H1 (cell line): ENCODE measurements at regions not wholly inside any gene's neighbourhood (a gene's known extent, or its start where the extent isn't known, plus 50 kb on each side); places are given as distances from the start of the nearest gene placed in this dataset.

Experiments
- CTCF ChIA-PET: fragments of 300-600 bp; sonication (Branson Sonifier 250); formaldehyde crosslinking; loops from one replicate; lab custom pipeline; 2021; ENCODE audit not compliant: partially characterized antibody; lab: Charles Lee
- POLR2A ChIA-PET: fragments of 300-600 bp; sonication (Branson Sonifier 250); formaldehyde crosslinking; loops from one replicate; lab custom pipeline; 2021; ENCODE audit warnings: inconsistent platforms; ENCODE audit not compliant: partially characterized antibody; lab: Charles Lee
- DNase-seq, 2 experiments: peaks; one replicate each; pipeline versions ENCODE4 v3.0.0 to v3.0.0-alpha.2; 2010 to 2022; ENCODE audit warnings: low spot score in 2 of 2, low read depth in 1 of 2, mixed read lengths in 1 of 2
- FAIRE-seq: peaks from 2 replicates; lab custom pipeline; 2011; peaks lifted over from hg19 to GRCh38; lab: Jason Lieb, UNC
- H2AFZ ChIP-seq: 2 replicates; pipeline ENCODE4 v1.8.1; 2012; ENCODE audit warnings: low read length, inconsistent platforms
- H2AK5ac ChIP-seq: 2 replicates; pipeline ENCODE4 v1.6.1; 2013; ENCODE audit warnings: low read depth, low read length
- H2BK120ac ChIP-seq: replicated peaks from 2 replicates; pipeline ENCODE3; 2013; ENCODE audit warnings: low read depth, low read length, inconsistent platforms
- H2BK12ac ChIP-seq: 2 replicates; pipeline ENCODE4 v1.6.1; 2013; ENCODE audit warnings: low read depth, low read length
- H2BK15ac ChIP-seq: 2 replicates; pipeline ENCODE4 v1.6.1; 2013; ENCODE audit warnings: low read length
- H2BK20ac ChIP-seq: 2 replicates; pipeline ENCODE4 v1.6.1; 2013; ENCODE audit warnings: low read length
- H2BK5ac ChIP-seq: 2 replicates; pipeline ENCODE4 v1.6.1; 2013; ENCODE audit warnings: low read depth, low read length
- H3K14ac ChIP-seq: 2 replicates; pipeline ENCODE4 v1.6.1; 2013; ENCODE audit warnings: inconsistent platforms; ENCODE audit not compliant: insufficient read length
- H3K18ac ChIP-seq: 2 replicates; pipeline ENCODE4 v1.6.1; 2013; ENCODE audit warnings: low read length; ENCODE audit errors: extremely low read depth
- H3K23ac ChIP-seq: 2 replicates; pipeline ENCODE4 v1.6.1; 2013; ENCODE audit warnings: inconsistent platforms; ENCODE audit not compliant: insufficient read length
- H3K23me2 ChIP-seq: 2 replicates; pipeline ENCODE4 v1.6.1; 2013; ENCODE audit warnings: low read depth, low read length
- H3K27ac ChIP-seq: 2 replicates; pipeline ENCODE4 v1.6.1; 2011; ENCODE audit warnings: low read depth, low read length, inconsistent platforms
- H3K27me3 ChIP-seq, 4 experiments: replicated peaks in 1 of 4; 1 replicate in 1 of 4; 2 replicates in 3 of 4; pipeline versions ENCODE4 v1.6.1 to v1.8.1; 2011 to 2013; ENCODE audit warnings: low read length in 3 of 4, mild to moderate bottlenecking in 3 of 4, inconsistent platforms in 2 of 4, mixed read lengths in 2 of 4, moderate library complexity in 1 of 4; ENCODE audit not compliant: control insufficient read depth in 3 of 4, insufficient read depth in 3 of 4; ENCODE audit errors: extremely low read depth in 1 of 4
- H3K36me3 ChIP-seq, 4 experiments: 2 replicates each; pipeline versions ENCODE4 v1.6.1 to v1.8.1; 2011 to 2013; ENCODE audit warnings: mild to moderate bottlenecking in 4 of 4, low read length in 3 of 4, moderate library complexity in 2 of 4, control low read depth in 1 of 4, inconsistent platforms in 1 of 4; ENCODE audit not compliant: insufficient read depth in 4 of 4, control insufficient read depth in 2 of 4
- H3K4ac ChIP-seq: replicated peaks from 2 replicates; pipeline ENCODE3; 2013; ENCODE audit warnings: low read length, low read depth, mixed read lengths, inconsistent platforms; ENCODE audit not compliant: insufficient read length
- H3K4me1 ChIP-seq, 4 experiments: replicated peaks in 1 of 4; 1 replicate in 1 of 4; 2 replicates in 3 of 4; pipeline versions ENCODE4 v1.6.1 to v1.8.1; 2011 to 2013; ENCODE audit warnings: low read length in 3 of 4, inconsistent platforms in 2 of 4, mixed read lengths in 1 of 4; ENCODE audit not compliant: insufficient read depth in 4 of 4, control insufficient read depth in 3 of 4
- H3K4me2 ChIP-seq, 2 experiments: 2 replicates each; pipeline versions ENCODE4 v1.6.1 to v1.8.1; 2011 to 2013; ENCODE audit warnings: low read depth in 2 of 2, low read length in 2 of 2, control low read depth in 1 of 2, inconsistent platforms in 1 of 2, mild to moderate bottlenecking in 1 of 2; ENCODE audit not compliant: insufficient read depth in 1 of 2
- H3K4me3 ChIP-seq, 4 experiments: fragments of 200-600, 300-600 bp in 1 of 4; sonication (generic), shearing (Covaris generic), sonication (Bioruptor Twin) in 1 of 4; 2 replicates each; pipeline versions ENCODE4 v1.5.1 to v1.8.1; 2011 to 2016; ENCODE audit warnings: low read length in 4 of 4, low read depth in 3 of 4, control low read depth in 2 of 4, inconsistent platforms in 2 of 4, mild to moderate bottlenecking in 2 of 4, mixed read lengths in 1 of 4, moderate library complexity in 1 of 4; ENCODE audit not compliant: insufficient read depth in 2 of 4; ENCODE audit errors: extremely low read depth in 1 of 4
- H3K56ac ChIP-seq: replicated peaks from 2 replicates; pipeline ENCODE3; 2013; ENCODE audit warnings: low read depth, mild to moderate bottlenecking, mixed read lengths, low read length, inconsistent platforms; ENCODE audit not compliant: insufficient read length
- H3K79me1 ChIP-seq: 2 replicates; pipeline ENCODE4 v1.6.1; 2013; ENCODE audit warnings: low read depth, low read length, control low read depth
- H3K79me2 ChIP-seq, 2 experiments: 2 replicates each; pipeline versions ENCODE4 v1.6.1 to v1.8.1; 2012 to 2013; ENCODE audit warnings: low read length in 2 of 2, mild to moderate bottlenecking in 2 of 2, inconsistent platforms in 1 of 2; ENCODE audit not compliant: insufficient read depth in 2 of 2, control insufficient read depth in 1 of 2
- H3K9ac ChIP-seq, 4 experiments: replicated peaks in 1 of 4; 1 replicate in 1 of 4; 2 replicates in 3 of 4; pipeline versions ENCODE4 v1.6.1 to v1.8.1; 2011 to 2013; ENCODE audit warnings: low read depth in 3 of 4, low read length in 3 of 4, control low read depth in 2 of 4, mild to moderate bottlenecking in 2 of 4, moderate library complexity in 2 of 4, inconsistent platforms in 1 of 4; ENCODE audit errors: extremely low read depth in 1 of 4
- H3K9me3 ChIP-seq, 2 experiments: 2 replicates each; pipeline versions ENCODE4 v1.6.1 to v1.8.1; 2012 to 2013; ENCODE audit warnings: mild to moderate bottlenecking in 2 of 2, moderate library complexity in 2 of 2, control low read depth in 1 of 2, inconsistent platforms in 1 of 2, low read depth in 1 of 2, low read length in 1 of 2, mixed read lengths in 1 of 2; ENCODE audit not compliant: insufficient read depth in 2 of 2
- H4K20me1 ChIP-seq, 2 experiments: replicated peaks in 1 of 2; 2 replicates each; pipeline versions ENCODE3 to v1.8.1; 2011 to 2013; ENCODE audit warnings: inconsistent platforms in 2 of 2, low read length in 2 of 2, mild to moderate bottlenecking in 1 of 2; ENCODE audit not compliant: insufficient read depth in 2 of 2, control insufficient read depth in 1 of 2
- H4K5ac ChIP-seq: 2 replicates; pipeline ENCODE4 v1.6.1; 2013; ENCODE audit warnings: low read length, low read depth, mixed read lengths, inconsistent platforms; ENCODE audit not compliant: insufficient read length
- H4K8ac ChIP-seq: 2 replicates; pipeline ENCODE4 v1.8.0; 2013; ENCODE audit warnings: mild to moderate bottlenecking, moderate library complexity, low read length, inconsistent platforms; ENCODE audit not compliant: insufficient read depth; ENCODE audit errors: extremely low read depth
- H4K91ac ChIP-seq: replicated peaks from 2 replicates; pipeline ENCODE3; 2013; ENCODE audit warnings: low read length, mixed read lengths, inconsistent platforms; ENCODE audit not compliant: insufficient read length
- NRF1 ChIP-seq: IDR thresholded peaks from 2 replicates; pipeline ENCODE4 v1.6.1; 2011; ENCODE audit warnings: mild to moderate bottlenecking, low read depth, low read length, improper control_type of control experiment
- PHF8 ChIP-seq: fragments of 200-600 bp; sonication (generic); conservative IDR thresholded peaks from 2 replicates; pipeline ENCODE4 v1.7.1; 2012; ENCODE audit warnings: low read depth, mild to moderate bottlenecking, inconsistent platforms, low read length, moderate library complexity
- TF ChIP-seq, protein P1 (sequence below): IDR thresholded peaks from 2 replicates; pipeline ENCODE4 v1.6.1; 2012; ENCODE audit warnings: low read length, inconsistent platforms
- TF ChIP-seq, protein P2 (sequence below): IDR thresholded peaks from 2 replicates; pipeline ENCODE4 v1.6.1; 2012; ENCODE audit warnings: inconsistent platforms

GRCh38 chr7:25823571-25823970, 328.4 kb upstream of the NFE2L3 start:
- ChIA-PET POLR2A (no interaction called here), CTCF (interaction anchor here (0.6 to 2.8 kb wide), 2 partner anchors 12 to 1085 kb away, joined by 5 to 10 read pairs; no protein-coding TSS in a partner anchor)
- Histone ChIP-seq H3K23me2 (no peaks in the 10 kb centered on the region), H3K23ac (no peak overlapping the region), H4K8ac (no peak overlapping the region), H4K20me1 (no peaks in the 10 kb centered on the region), H3K79me1 (no peaks in the 10 kb centered on the region), H3K4me3 (no peak overlapping the region), H2BK5ac (no peak overlapping the region), H2BK12ac (no peak overlapping the region), H3K79me2 (no peaks in the 10 kb centered on the region), H3K27me3 (no peaks in the 10 kb centered on the region), H3K36me3 (no peaks in the 10 kb centered on the region), H2BK20ac (no peak overlapping the region), H3K27ac (no peak overlapping the region), H3K18ac (no peak overlapping the region), H3K9me3 (no peaks in the 10 kb centered on the region), H3K14ac (no peak overlapping the region), H2BK15ac (no peak overlapping the region), H3K4me1 (no peaks in the 10 kb centered on the region), H4K91ac (no peak overlapping the region), H3K9ac (no peak overlapping the region), H2BK120ac (no peak overlapping the region), H2AFZ (no peak overlapping the region), H2AK5ac (no peak overlapping the region), H4K5ac (no peak overlapping the region), H3K4me2 (no peak overlapping the region), H3K56ac (no peak overlapping the region), H3K4ac (no peak overlapping the region)
- no peak for FAIRE-seq
- DNase-seq, result no peak
- TF ChIP-seq PHF8 (no peak), NRF1 (no peak)
- TF ChIP-seq, protein P1, sequence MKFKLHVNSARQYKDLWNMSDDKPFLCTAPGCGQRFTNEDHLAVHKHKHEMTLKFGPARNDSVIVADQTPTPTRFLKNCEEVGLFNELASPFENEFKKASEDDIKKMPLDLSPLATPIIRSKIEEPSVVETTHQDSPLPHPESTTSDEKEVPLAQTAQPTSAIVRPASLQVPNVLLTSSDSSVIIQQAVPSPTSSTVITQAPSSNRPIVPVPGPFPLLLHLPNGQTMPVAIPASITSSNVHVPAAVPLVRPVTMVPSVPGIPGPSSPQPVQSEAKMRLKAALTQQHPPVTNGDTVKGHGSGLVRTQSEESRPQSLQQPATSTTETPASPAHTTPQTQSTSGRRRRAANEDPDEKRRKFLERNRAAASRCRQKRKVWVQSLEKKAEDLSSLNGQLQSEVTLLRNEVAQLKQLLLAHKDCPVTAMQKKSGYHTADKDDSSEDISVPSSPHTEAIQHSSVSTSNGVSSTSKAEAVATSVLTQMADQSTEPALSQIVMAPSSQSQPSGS, result no peak
- TF ChIP-seq, protein P2, sequence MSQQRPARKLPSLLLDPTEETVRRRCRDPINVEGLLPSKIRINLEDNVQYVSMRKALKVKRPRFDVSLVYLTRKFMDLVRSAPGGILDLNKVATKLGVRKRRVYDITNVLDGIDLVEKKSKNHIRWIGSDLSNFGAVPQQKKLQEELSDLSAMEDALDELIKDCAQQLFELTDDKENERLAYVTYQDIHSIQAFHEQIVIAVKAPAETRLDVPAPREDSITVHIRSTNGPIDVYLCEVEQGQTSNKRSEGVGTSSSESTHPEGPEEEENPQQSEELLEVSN, result no peak
